NB4 (cell line): ENCODE measurements at regions not wholly inside any gene's neighbourhood (a gene's known extent, or its start where the extent isn't known, plus 50 kb on each side); places are given as distances from the start of the nearest gene placed in this dataset.

Source experiments
- CTCF ChIP-seq: IDR thresholded peaks from one replicate; pipeline ENCODE4 v1.5.1; 2012; ENCODE audit warnings: low read depth, low read length
- POLR2A ChIP-seq: IDR thresholded peaks from 2 replicates; pipeline ENCODE4 v1.6.1; 2011; ENCODE audit warnings: mild to moderate bottlenecking; ENCODE audit not compliant: insufficient read length; ENCODE audit errors: extremely low read depth

- TF ChIP-seq POLR2A: no peak
- no peak for TF ChIP-seq CTCF
Observed at GRCh38 chr1:212228076-212228475, 57.1 kb upstream of the PPP2R5A start.
